ENCODE measurements at regions not wholly inside any gene's neighbourhood (a gene's known extent, or its start where the extent isn't known, plus 50 kb on each side); places are given as distances from the start of the nearest gene placed in this dataset.
"Not testable (repeated sequence)": the region's sequence is repeated elsewhere in the genome, so short reads cannot be mapped to it uniquely, and the experiment has no call there.

GRCh38 chr2:89205153-89205552, 513.7 kb downstream of the RPIA start:
- not testable (repeated sequence) for H3K27me3 ChIP-seq (ENCODE audit: control insufficient read depth, insufficient read depth, low read length); H3K4me1 ChIP-seq (ENCODE audit: control insufficient read depth, insufficient read depth, low read length); H3K9ac ChIP-seq (ENCODE audit: low read length); H3K27ac ChIP-seq (ENCODE audit: low read depth, low read length); H3K4me3 ChIP-seq (ENCODE audit: low read length); H3K36me3 ChIP-seq (ENCODE audit: control insufficient read depth, insufficient read depth, low read length)

DNA sequence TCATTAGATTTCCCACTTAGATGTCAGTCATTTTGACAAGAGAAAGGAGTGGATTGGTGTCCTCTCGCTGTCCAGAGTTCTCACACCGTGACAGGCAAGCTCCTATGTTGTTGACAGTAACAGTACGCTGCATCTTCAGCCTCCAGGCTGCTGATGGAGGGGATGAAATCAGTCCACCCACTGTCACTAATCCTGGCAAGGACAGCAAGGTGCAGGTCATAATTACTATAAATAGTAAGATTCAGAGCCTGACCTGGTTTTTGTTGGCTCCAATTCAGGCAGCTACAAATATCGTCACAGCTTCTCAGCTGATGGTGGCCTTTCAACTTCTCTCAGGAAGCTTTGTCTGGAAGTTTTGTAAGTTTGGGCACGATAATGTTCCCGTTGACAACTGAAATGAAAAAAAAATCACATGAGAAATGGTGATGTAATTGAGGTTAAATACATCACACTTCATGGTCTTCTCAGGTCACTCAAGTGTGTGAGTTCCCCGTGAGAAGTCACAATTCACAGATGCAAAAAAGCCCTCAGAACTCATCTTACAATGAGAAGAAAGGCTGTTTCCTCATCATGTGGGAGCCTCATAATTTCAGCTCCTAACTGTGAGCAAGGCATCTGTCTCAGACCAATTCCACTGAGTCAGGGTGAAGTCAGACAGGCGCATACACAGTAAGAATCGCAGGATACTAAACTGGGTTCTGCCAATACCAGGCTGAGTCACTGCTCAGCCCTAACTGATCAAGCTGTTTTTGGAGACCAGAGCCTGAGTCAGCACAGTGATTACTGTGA, 516.9 kb downstream of the RPIA start:
- not testable (repeated sequence) for H3K36me3 ChIP-seq (ENCODE audit: control insufficient read depth, insufficient read depth, low read length); H3K9ac ChIP-seq (ENCODE audit: low read length); H3K27ac ChIP-seq (ENCODE audit: low read depth, low read length); H3K4me1 ChIP-seq (ENCODE audit: control insufficient read depth, insufficient read depth, low read length); H3K27me3 ChIP-seq (ENCODE audit: control insufficient read depth, insufficient read depth, low read length); H3K4me3 ChIP-seq (ENCODE audit: low read length)

DNA sequence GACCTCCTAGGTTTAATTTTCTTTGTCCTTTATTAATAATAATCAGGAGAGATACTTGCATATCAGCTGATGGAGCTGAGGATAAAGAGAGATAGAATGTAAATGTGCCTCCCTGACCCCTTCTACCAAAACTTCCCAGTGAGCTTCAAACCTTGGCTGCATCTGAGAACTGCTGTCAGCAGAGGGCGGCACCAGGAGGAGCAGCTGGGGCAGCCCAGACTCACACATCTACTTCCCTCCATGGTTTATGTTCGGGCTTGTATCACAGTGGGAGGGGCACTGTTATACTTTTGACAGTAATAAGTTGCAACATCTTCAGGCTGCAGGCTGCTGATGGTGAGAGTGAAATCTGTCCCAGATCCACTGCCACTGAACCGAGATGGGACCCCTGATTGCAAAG, 521.7 kb downstream of the RPIA start:
- H3K36me3 ChIP-seq (ENCODE audit: control insufficient read depth, insufficient read depth, low read length); H3K9ac ChIP-seq (ENCODE audit: low read length); H3K4me3 ChIP-seq (ENCODE audit: low read length); H3K27ac ChIP-seq (ENCODE audit: low read depth, low read length); H3K4me1 ChIP-seq (ENCODE audit: control insufficient read depth, insufficient read depth, low read length); H3K27me3 ChIP-seq (ENCODE audit: control insufficient read depth, insufficient read depth, low read length): not testable (repeated sequence)

DNA sequence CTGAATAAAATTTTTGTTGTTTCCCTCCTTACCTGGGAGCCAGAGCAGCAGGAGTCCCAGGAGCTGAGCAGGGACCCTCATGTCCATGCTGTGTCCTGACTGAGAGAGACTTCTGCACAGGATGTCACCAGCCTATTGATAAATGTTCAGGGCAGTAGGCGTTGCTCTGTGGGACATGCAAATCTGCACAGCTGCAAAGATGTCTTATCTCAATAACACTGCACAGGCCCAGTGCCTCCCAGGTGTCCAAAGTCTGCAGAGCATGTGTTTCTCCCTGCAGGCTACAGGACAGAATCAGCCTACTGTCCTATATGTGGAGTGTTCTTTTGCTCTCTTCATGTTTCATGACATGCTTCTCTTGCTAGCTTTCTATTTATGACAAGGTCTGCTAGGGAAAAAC, 522.3 kb downstream of the RPIA start:
- H3K36me3 ChIP-seq (ENCODE audit: control insufficient read depth, insufficient read depth, low read length); H3K9ac ChIP-seq (ENCODE audit: low read length); H3K27ac ChIP-seq (ENCODE audit: low read depth, low read length); H3K4me3 ChIP-seq (ENCODE audit: low read length); H3K27me3 ChIP-seq (ENCODE audit: control insufficient read depth, insufficient read depth, low read length); H3K4me1 ChIP-seq (ENCODE audit: control insufficient read depth, insufficient read depth, low read length): not testable (repeated sequence)

- H3K4me1 ChIP-seq (ENCODE audit: control insufficient read depth, insufficient read depth, low read length); H3K27me3 ChIP-seq (ENCODE audit: control insufficient read depth, insufficient read depth, low read length); H3K4me3 ChIP-seq (ENCODE audit: low read length): not testable (repeated sequence)
Observed at GRCh38 chr2:89221474-89221873, 530.0 kb downstream of the RPIA start.

GRCh38 chr2:89222063-89222732, 530.7 kb downstream of the RPIA start:
- H3K36me3 ChIP-seq (ENCODE audit: control insufficient read depth, insufficient read depth, low read length); H3K4me3 ChIP-seq (ENCODE audit: low read length); H3K9ac ChIP-seq (ENCODE audit: low read length); H3K27ac ChIP-seq (ENCODE audit: low read depth, low read length); H3K27me3 ChIP-seq (ENCODE audit: control insufficient read depth, insufficient read depth, low read length); H3K4me1 ChIP-seq (ENCODE audit: control insufficient read depth, insufficient read depth, low read length): not testable (repeated sequence)

More at GRCh38 chr2:89221474-89221873, 530.0 kb downstream of the RPIA start:
- not testable (repeated sequence) for H3K36me3 ChIP-seq (ENCODE audit: control insufficient read depth, insufficient read depth, low read length); H3K9ac ChIP-seq (ENCODE audit: low read length); H3K27ac ChIP-seq (ENCODE audit: low read depth, low read length)

DNA sequence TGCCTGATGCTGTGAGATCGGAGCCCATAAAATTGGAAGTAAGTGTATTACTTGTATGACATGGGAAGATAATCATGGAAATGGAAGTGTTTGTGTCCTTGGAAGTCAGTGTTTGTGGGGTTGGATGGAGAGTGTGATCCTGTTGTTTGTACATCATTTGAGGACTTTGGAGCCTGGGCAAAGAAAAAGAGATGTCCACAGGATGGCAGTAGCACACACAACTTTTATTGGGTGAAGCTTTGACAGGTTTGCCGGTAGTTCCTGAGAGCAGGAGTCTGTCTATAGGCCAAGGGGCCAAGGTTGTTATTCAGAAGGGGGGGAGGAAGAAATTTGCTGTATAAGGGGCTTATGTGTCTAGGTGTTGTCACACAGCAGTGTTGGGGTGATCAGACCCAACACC, 533.3 kb downstream of the RPIA start:
- H3K4me1 ChIP-seq (ENCODE audit: control insufficient read depth, insufficient read depth, low read length); H3K36me3 ChIP-seq (ENCODE audit: control insufficient read depth, insufficient read depth, low read length): not testable (repeated sequence)

GRCh38 chr2:89229979-89230378, 538.5 kb downstream of the RPIA start:
- H3K9ac ChIP-seq (ENCODE audit: low read length); H3K27me3 ChIP-seq (ENCODE audit: control insufficient read depth, insufficient read depth, low read length); H3K36me3 ChIP-seq (ENCODE audit: control insufficient read depth, insufficient read depth, low read length); H3K4me3 ChIP-seq (ENCODE audit: low read length); H3K4me1 ChIP-seq (ENCODE audit: control insufficient read depth, insufficient read depth, low read length); H3K27ac ChIP-seq (ENCODE audit: low read depth, low read length): not testable (repeated sequence)

More for the DNA sequence above, 533.3 kb downstream of the RPIA start:
- not testable (repeated sequence) for H3K27me3 ChIP-seq (ENCODE audit: control insufficient read depth, insufficient read depth, low read length); H3K27ac ChIP-seq (ENCODE audit: low read depth, low read length); H3K4me3 ChIP-seq (ENCODE audit: low read length); H3K9ac ChIP-seq (ENCODE audit: low read length)

DNA sequence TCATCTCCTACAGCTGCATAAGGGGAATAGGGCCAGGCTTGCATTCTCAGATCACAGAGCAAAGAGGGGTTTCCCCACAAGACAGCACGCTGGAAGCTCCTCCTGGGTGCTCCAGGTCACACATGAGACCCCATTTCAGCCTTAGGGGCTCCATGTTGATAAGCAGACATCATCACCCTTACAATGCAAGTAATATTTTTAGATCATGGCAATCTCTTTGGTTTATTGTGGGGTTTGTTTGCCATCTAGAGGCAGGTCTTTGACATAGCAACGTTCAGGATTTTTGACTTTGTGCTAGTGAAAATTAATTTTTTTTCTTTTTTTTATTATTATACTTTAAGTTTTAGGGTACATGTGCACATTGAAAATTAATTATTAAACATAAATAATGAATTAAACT, 539.8 kb downstream of the RPIA start:
- not testable (repeated sequence) for H3K27ac ChIP-seq (ENCODE audit: low read depth, low read length); H3K9ac ChIP-seq (ENCODE audit: low read length); H3K4me3 ChIP-seq (ENCODE audit: low read length); H3K4me1 ChIP-seq (ENCODE audit: control insufficient read depth, insufficient read depth, low read length); H3K27me3 ChIP-seq (ENCODE audit: control insufficient read depth, insufficient read depth, low read length); H3K36me3 ChIP-seq (ENCODE audit: control insufficient read depth, insufficient read depth, low read length)

- H3K4me1 ChIP-seq (ENCODE audit: control insufficient read depth, insufficient read depth, low read length); H3K27ac ChIP-seq (ENCODE audit: low read depth, low read length); H3K4me3 ChIP-seq (ENCODE audit: low read length); H3K27me3 ChIP-seq (ENCODE audit: control insufficient read depth, insufficient read depth, low read length); H3K36me3 ChIP-seq (ENCODE audit: control insufficient read depth, insufficient read depth, low read length); H3K9ac ChIP-seq (ENCODE audit: low read length): not testable (repeated sequence)
Observed at GRCh38 chr2:89233931-89234330, 542.5 kb downstream of the RPIA start.

DNA sequence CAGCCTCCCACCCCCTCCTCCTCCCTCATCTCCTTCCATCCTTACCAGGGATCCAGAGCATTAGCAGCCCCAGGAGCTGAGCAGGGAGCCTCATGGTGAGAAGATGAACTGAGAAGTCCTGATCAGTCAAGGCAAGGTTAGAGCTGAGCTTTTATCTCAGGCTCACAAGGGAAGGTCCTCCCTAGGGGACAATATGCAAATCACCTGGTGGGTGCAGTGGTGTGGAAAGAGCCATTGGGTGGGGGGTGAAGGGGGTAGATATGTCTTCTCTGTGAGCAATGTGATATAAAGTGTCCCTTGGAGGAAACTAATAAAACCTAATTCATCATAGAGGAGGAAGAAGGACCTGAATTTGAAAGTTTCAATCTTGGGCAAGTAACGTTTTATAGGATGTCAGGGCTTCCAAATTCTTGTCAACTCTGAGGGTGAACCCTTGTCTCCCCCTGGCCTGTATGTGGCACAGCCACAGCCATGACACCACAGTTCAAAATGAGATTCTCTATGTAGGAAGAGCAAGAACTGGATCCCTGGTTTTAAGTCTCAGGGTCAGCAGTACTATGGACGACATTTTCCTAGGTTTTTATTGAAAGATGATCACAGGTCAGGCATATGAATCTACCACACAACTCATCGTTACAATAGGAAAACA, 543.5 kb downstream of the RPIA start:
- not testable (repeated sequence) for H3K27ac ChIP-seq (ENCODE audit: low read depth, low read length); H3K9ac ChIP-seq (ENCODE audit: low read length); H3K4me1 ChIP-seq (ENCODE audit: control insufficient read depth, insufficient read depth, low read length); H3K27me3 ChIP-seq (ENCODE audit: control insufficient read depth, insufficient read depth, low read length); H3K36me3 ChIP-seq (ENCODE audit: control insufficient read depth, insufficient read depth, low read length); H3K4me3 ChIP-seq (ENCODE audit: low read length)

DNA sequence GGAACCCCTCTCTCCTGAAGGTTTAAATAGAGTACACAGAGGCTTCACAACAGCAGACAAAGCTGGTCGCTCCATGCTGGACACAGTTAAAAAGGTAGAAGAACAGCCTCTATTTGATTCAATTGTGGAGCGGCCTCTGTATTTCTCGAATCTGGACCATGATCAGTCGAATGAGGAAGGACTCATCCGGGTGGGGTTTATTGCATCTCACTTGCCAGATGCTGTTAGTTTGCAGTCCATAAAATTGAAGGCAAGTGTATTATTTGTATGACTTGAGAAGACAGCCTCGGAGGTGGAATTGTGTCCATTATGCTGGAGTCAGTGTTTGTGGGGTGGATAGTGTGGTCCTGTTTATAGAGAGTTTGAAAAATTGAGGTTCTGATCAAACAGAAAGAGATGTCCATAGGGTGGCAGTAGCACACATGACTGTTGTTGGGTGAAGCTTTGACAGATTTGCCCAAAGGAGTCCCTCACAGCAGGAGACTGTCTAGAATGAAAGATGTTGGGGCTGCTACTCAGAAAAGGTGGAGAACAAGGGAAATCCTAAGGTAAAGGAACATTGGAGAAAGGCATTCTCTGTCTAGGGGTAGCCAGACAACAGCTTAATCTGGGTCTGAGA, 545.5 kb downstream of the RPIA start:
- H3K4me1 ChIP-seq (ENCODE audit: control insufficient read depth, insufficient read depth, low read length); H3K4me3 ChIP-seq (ENCODE audit: low read length); H3K27me3 ChIP-seq (ENCODE audit: control insufficient read depth, insufficient read depth, low read length); H3K9ac ChIP-seq (ENCODE audit: low read length); H3K27ac ChIP-seq (ENCODE audit: low read depth, low read length); H3K36me3 ChIP-seq (ENCODE audit: control insufficient read depth, insufficient read depth, low read length): not testable (repeated sequence)
